KOPT-K1 (cell line): ENCODE measurements at regions not wholly inside any gene's neighbourhood (a gene's known extent, or its start where the extent isn't known, plus 50 kb on each side); places are given as distances from the start of the nearest gene placed in this dataset.

Experiments used
- H3K27ac ChIP-seq: fragments of 200-600 bp; sonication (generic); 2 replicates; pipeline ENCODE4 v1.5.1; 2016; ENCODE audit warnings: antibody characterized with exemption, mild to moderate bottlenecking, low read depth, low read length; ENCODE audit not compliant: poor library complexity, severe bottlenecking
- H3K36me3 ChIP-seq: fragments of 200-600 bp; sonication (generic); 2 replicates; pipeline ENCODE4 v1.5.1; 2017; ENCODE audit warnings: antibody characterized with exemption, mild to moderate bottlenecking, low read length, moderate library complexity; ENCODE audit not compliant: insufficient read depth
- H3K9me3 ChIP-seq: fragments of 200-600 bp; sonication (generic); 2 replicates; pipeline ENCODE4 v1.5.1; 2017; ENCODE audit warnings: antibody characterized with exemption, low read length, mild to moderate bottlenecking; ENCODE audit not compliant: insufficient read depth, poor library complexity, severe bottlenecking

DNA sequence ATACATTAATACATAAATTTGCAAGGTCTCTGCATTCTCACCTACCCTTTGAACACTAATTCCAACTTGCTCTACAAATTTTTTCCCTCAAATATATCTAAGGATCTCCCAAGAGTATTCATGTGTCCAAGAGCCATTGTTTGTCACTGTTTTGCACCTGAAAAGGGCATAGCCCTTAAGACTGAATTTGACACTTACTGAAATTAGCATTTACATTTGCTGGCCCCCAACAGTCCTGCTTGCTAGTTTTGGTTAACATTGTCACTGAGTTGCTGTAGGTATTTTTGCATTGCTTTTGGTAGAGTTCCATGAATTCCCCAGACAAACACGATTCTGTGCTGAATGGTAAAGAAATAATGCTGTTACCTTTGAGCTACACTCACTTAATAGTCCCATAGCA lies 57.3 kb downstream of the KCNA4 start:
- no peak overlapping the region for H3K27ac ChIP-seq
- no peaks in the 10 kb centered on the region for H3K9me3 ChIP-seq
- H3K36me3 ChIP-seq, result no peaks in the 10 kb centered on the region

DNA sequence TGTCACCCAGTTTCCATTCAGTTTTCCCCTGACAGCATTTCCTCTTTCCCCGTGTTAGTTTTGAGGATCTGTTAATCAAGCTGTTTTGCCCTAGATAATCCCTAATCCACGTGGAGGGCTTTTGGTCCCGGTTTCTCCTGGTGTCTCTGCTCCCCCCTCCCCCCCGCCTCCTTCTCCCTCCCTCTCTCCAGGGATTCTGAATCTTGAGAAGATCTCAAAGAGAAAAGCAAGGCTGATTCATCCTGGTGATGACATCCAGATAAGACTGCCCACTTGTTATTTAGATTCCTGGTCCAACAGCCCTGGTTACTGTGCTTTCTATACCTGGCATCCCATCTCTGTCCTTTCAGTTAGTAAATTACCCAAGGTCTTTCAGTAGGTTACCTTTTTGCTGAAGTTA lies 59.4 kb downstream of the KCNA4 start:
- Histone ChIP-seq H3K27ac (no peak overlapping the region), H3K36me3 (no peaks in the 10 kb centered on the region), H3K9me3 (no peaks in the 10 kb centered on the region)

DNA sequence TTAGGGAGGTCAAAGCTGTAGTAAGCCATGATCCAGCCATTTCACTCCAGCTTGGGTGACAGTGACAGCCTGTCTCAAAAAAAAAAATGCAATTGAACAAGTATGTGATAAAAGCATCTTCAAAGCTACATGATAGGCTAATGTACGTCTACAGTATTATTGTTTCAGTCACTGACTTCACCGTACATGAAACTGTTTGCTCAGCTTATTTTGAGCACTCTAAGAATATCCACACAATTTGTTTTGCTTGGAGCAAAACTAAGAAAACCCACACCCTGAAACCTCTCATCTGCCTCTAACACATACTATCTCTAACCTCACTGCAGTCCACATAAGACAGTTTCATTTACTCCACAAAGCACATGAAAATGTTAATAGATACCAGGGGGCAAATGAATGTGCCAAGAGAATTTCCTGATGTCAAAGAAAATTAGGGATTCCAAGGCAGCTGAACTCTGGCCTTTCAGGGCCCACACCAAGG lies 60.7 kb downstream of the KCNA4 start:
- no peak overlapping the region for H3K27ac ChIP-seq
- no peaks in the 10 kb centered on the region for H3K9me3 ChIP-seq
- H3K36me3 ChIP-seq, result no peaks in the 10 kb centered on the region

DNA sequence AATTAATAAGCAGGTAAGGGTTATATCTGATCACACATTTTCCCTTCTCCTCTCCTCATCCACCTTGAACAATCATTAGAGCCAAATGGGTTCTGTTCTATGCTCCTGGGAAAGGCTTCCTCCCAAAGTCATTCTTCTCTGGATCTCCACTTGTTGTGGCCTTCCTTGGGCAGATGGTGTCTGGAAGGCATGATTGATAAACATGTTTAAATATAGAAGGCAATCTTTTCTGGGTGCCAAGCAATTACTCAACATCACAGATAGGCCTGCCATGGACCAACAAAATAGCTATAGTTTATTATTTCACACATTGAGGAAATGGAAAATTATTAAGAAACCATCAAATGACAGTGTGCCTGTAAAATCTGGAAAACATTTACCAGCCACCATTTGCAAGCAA lies 73.5 kb downstream of the KCNA4 start:
- Histone ChIP-seq H3K9me3 (peaks cover 13% of the 10 kb centered on the region), H3K27ac (no peak overlapping the region), H3K36me3 (no peaks in the 10 kb centered on the region)

DNA sequence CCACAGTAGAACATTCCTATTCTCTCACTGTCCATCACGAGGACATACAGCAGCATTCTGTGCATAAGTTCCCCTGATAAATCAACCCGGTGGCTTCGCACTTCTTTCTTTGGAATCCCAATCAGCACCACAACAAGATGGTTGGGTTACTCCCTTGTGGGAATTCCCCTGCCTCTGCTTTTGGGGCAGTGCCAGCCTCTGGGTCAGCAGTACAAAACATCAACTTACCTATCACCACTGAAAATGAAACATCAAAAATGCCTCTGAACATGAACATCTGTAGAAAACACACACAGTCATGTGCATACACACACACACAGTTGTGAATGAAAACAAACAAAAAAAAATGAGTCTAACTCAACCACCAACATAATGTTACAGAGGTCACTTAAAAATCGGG lies 79.3 kb downstream of the KCNA4 start:
- Histone ChIP-seq H3K9me3 (no peaks in the 10 kb centered on the region), H3K27ac (no peak overlapping the region), H3K36me3 (no peaks in the 10 kb centered on the region)

DNA sequence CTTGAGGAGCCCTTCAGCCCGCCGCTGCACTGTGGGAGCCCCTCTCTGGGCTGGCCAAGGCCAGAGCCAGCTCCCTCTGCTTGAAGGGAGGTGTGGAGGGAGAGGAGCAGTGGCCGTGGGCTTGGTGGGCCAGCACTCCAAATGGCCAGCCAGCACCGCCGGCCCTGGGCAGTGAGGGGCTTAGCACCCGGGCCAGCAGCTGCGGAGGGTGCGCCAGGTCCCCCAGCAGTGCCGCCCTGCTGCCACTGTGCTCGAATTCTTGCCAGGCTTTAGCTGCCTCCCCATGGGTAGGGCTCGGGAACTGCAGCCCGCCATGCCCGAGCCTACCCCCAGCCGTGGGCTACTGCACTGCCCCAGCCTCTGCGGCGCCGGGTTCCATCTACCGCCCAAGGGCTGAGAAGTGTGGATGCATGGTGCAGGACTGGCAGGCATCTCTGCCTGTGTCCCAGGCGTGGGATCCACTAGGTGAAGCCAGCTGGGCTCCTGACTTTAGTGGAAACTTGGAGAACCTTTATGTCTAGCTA lies 82.7 kb downstream of the KCNA4 start:
- Histone ChIP-seq H3K27ac (no peak overlapping the region), H3K9me3 (no peaks in the 10 kb centered on the region), H3K36me3 (no peaks in the 10 kb centered on the region)

DNA sequence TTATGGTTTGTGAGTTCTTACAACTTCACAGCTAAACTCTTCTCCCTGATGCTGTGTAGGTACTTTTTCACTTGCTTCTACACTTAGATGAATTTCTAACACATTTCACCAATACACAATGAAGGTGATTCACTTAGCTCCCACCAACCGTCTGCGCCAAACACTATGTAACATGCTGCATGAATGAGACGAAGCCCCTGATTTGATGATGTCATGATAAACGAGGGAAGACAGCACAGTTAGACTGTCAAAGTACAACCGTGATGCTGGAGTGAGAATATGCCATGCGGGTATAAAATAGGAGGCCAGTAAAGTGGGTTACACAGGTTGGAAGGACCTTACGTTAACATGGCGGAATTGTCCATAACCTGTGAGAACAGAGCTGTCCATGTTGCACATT lies 100.8 kb downstream of the KCNA4 start:
- no peaks in the 10 kb centered on the region for H3K9me3 ChIP-seq

DNA sequence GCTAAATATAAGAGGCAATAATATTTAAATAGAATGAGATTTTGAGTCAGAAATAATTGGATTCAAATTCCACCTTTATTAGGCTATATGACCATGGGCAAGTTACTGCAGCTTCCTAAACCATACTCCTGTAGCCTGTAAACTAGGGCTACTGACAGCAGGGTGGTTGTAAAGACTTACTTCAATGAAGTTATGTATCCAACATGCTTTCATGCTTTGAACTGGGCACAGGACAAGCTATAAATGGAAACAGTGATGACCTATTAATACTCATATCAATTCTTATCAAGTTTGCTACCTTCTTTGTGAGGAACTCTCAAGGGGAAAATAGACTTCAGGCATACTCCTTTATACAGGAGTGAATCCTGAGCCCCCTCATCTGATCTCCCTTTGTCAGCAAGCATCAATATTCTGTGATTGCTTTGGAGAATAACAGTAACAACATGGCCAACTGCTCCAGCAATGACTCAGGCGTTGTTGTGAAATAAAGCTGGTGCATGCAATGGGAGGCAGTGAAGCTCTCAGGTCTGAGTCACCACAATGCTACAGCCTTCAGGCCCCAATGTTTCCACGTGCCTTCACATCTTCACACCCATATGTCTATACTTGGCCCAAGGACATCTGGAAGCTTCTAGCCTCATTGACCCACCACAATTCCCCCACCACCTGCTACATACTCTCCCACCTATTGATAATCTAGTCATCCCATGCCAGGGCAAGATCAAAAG lies 102.5 kb downstream of the KCNA4 start:
- no peaks in the 10 kb centered on the region for H3K9me3 ChIP-seq
- H3K36me3 ChIP-seq, result no peaks in the 10 kb centered on the region

More for the DNA sequence above, 100.8 kb downstream of the KCNA4 start:
- no peaks in the 10 kb centered on the region for H3K36me3 ChIP-seq
- H3K27ac ChIP-seq, result no peak overlapping the region

DNA sequence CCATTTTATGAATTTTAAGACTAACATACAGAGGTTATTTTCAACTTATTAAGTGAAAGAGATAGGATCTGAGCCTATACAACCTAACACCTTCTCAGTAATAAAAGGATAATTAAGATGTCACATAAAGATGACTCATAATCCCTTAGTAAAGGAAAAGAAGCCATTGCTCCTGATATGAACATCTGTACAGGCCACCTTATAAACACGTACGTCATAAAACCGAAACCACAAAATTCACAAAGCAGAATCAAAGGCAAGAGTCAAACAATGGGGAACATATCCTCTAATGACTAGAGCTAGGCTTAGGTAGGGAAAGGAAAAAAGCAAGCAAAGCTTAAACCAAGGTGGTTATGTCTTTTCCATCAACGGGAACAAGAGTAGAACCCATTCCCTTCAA lies 103.5 kb downstream of the KCNA4 start:
- Histone ChIP-seq H3K9me3 (no peaks in the 10 kb centered on the region), H3K36me3 (no peaks in the 10 kb centered on the region), H3K27ac (no peak overlapping the region)

More for the DNA sequence above, 102.5 kb downstream of the KCNA4 start:
- H3K27ac ChIP-seq, result no peak overlapping the region

DNA sequence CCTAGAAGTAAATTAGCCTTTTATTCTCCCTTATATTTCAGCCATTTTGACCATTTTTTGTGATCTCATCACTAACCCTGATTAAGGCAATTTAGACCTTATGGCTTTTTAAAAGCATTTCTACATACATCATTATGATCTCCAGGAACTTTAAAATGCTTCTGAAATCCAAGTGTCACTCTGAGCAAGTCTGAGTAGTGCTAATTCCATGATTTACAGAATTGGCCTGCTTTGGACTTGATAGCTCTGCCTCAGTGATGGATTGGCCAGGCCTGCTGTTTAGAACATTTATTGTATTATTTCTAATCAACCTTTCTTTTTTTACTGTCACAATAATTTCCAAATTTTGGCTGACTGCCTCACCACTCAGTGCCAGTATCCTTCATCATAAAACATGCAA lies 116.4 kb downstream of the KCNA4 start:
- no peaks in the 10 kb centered on the region for H3K36me3 ChIP-seq
- H3K27ac ChIP-seq, result no peak overlapping the region
- H3K9me3 ChIP-seq, result no peaks in the 10 kb centered on the region

DNA sequence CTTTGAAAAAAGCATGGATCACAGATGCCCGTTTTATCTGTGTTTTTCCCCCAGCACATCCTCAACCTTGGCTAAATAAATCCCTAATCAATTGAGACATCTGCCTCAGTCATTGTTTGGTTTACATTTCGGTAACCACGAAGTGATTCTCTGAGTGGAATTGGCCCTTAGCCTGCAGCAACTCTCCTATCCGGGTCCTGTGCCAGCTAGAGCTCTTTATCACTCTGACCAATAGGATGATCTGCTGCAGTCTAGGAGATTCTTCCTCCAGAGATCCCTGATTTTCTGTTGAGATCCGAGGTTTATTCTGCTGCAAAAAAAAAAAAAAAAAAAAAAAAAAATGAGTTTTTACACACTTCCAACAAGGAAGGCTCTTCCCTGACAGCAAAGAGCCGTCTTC lies 137.3 kb downstream of the KCNA4 start:
- Histone ChIP-seq H3K36me3 (no peaks in the 10 kb centered on the region), H3K27ac (no peak overlapping the region), H3K9me3 (peaks cover 8% of the 10 kb centered on the region)

DNA sequence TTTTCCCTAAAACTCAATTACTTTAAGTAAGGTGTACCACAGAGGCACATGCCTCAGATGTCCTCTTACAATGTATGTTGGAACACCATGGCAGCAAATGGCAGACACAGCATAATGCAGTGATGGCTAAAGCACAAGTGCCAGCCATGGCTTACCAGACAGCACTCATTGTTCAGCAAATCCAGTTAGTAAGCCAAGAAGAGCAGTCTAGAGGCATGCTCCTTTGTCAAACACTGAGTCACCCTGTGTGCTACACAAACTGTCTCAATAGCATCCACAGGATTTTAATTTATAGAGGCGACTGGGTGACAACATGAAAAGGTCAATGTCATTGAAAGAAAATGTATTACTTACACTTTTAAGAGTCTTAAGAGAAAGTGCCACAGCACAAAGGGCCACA lies 140.6 kb downstream of the KCNA4 start:
- Histone ChIP-seq H3K9me3 (no peaks in the 10 kb centered on the region), H3K27ac (no peak overlapping the region), H3K36me3 (no peaks in the 10 kb centered on the region)

DNA sequence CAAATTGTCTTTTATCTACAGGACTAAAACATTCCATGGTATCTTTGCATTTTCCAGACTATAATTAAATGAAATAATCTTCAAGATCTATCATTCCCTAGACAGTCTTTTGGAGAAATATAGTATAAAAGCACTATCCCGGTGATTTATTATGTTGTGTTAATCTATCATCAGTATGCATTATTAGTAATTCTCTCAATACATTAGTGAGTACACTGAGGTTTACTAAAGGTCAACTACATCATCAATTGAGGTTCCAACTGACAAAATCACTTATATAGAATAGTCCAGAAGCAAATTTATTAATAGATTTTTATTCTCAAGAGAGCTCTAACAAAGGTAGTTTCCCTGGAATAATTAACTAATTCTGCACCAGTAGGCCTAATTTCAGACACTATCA lies 169.6 kb downstream of the KCNA4 start:
- H3K27ac ChIP-seq, result no peak overlapping the region
- H3K9me3 ChIP-seq, result no peaks in the 10 kb centered on the region
- H3K36me3 ChIP-seq, result no peaks in the 10 kb centered on the region

DNA sequence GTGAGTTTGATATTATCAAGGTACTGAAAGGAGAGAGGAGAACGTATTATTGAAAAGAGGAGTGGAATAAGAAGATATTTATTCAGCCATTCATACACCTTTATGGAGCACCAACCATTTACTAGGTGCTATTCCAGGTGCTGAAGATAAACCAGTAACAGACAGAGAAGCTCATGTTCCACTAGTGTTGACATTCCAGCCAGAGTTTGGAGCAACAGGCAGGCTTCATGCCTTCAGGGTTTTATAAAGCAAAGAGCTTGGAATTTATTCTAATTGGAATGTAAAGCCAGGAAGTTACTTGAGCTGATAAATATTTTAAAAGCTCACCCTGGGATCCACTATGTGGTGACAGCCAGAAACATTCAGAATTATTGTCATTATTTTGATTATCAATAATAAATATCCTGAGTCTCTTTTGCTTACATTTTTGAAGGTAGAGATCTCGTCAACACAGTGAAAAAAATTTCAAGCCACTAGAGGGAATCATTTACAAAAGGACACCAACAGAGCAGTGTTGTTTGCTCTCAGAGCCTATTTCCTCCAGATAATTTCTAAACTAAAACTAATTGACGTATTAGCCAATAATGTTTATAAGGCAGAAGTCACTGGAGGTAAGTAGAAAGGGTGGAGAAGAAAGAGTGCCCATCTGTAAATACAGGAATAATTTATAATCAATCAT lies 172.0 kb downstream of the KCNA4 start:
- Histone ChIP-seq H3K9me3 (no peaks in the 10 kb centered on the region), H3K36me3 (no peaks in the 10 kb centered on the region), H3K27ac (no peak overlapping the region)

DNA sequence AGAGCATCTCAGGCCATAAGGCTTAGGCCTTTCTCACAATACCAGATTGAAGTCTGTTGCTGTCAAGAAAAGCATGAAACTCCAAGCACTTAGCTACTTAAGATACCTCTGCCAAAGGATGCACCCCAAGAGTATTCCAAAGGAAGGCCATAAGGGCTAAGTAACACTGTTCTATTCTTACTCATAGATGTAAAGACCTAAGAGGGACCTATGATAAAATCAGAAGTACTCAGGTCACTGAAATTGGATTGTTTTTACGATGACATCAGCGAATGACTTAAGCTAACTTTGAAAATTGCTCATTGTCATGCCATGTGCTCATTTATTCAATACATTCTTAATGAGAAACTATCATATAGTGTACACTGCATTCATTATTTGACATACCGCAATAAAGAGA lies 172.8 kb downstream of the KCNA4 start:
- Histone ChIP-seq H3K27ac (no peak overlapping the region), H3K36me3 (no peaks in the 10 kb centered on the region), H3K9me3 (no peaks in the 10 kb centered on the region)

DNA sequence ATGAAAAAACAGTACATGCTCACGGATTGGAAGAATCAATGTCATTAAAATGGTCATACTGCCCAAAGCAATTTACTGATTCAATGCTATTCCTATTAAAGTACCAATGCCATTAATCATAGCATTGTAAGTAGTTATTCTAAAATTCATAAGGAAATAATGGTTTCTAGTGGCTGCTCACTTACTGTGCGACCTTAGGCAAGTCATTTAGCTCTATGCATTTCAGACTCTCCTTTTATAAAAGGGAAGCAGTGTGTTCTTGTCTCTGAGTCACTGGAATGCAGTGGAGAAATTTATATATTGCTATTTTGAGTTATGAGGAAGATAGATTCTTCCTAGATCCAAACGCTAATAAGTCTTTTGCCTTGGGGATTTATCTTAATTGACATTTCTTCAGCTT lies 174.8 kb downstream of the KCNA4 start:
- Histone ChIP-seq H3K36me3 (no peaks in the 10 kb centered on the region), H3K27ac (no peak overlapping the region), H3K9me3 (no peaks in the 10 kb centered on the region)
